Muscle layer of duodenum (tissue), 2 donors: ENCODE measurements at regions not wholly inside any gene's neighbourhood (a gene's known extent, or its start where the extent isn't known, plus 50 kb on each side); places are given as distances from the start of the nearest gene placed in this dataset.

ENCODE experiments used
- H3K27ac ChIP-seq: one replicate; pipeline ENCODE4 v1.7.0; 2013; ENCODE audit warnings: mild to moderate bottlenecking, low read length
- H3K27me3 ChIP-seq: one replicate; pipeline ENCODE4 v1.7.0; 2013; ENCODE audit warnings: low read depth, mild to moderate bottlenecking, control low read depth, low read length
- H3K36me3 ChIP-seq, 2 donors: one replicate each; pipeline ENCODE4 v1.7.0; 2013; ENCODE audit warnings: low read length in 2 of 2, control low read depth in 1 of 2, mild to moderate bottlenecking in 1 of 2; ENCODE audit not compliant: insufficient read depth in 2 of 2, control insufficient read depth in 1 of 2
- H3K4me1 ChIP-seq, 2 donors: one replicate each; pipeline ENCODE4 v1.7.0; 2013; ENCODE audit warnings: low read length in 2 of 2, mild to moderate bottlenecking in 2 of 2, control low read depth in 1 of 2, moderate library complexity in 1 of 2; ENCODE audit not compliant: insufficient read depth in 2 of 2, control insufficient read depth in 1 of 2
- H3K4me3 ChIP-seq, 2 donors: one replicate each; pipeline ENCODE4 v1.7.0; 2013; ENCODE audit warnings: low read length in 2 of 2, low read depth in 1 of 2, mild to moderate bottlenecking in 1 of 2
- H3K9me3 ChIP-seq, 2 donors: one replicate each; pipeline ENCODE4 v1.7.0; 2013; ENCODE audit warnings: low read length in 2 of 2, control low read depth in 1 of 2, mild to moderate bottlenecking in 1 of 2; ENCODE audit not compliant: control insufficient read depth in 1 of 2
- donor health status: healthy.

GRCh38 chr11:122487669-122488068 lies 167.9 kb upstream of the UBASH3B start:
- H3K36me3 ChIP-seq: no peaks in the 10 kb centered on the region
- no peaks in the 10 kb centered on the region for H3K27me3 ChIP-seq
- peaks cover 0 to 15% of the 10 kb centered on the region in 2 donors for H3K4me1 ChIP-seq
- no peak overlapping the region for H3K27ac ChIP-seq
- H3K4me3 ChIP-seq: no peak overlapping the region
- H3K9me3 ChIP-seq: peaks cover 0 to 3% of the 10 kb centered on the region in 2 donors

GRCh38 chr11:122486793-122487495 lies 168.6 kb upstream of the UBASH3B start:
- Histone ChIP-seq H3K4me3 (no peak overlapping the region), H3K4me1 (peaks cover 0 to 11% of the 10 kb centered on the region in 2 donors), H3K36me3 (no peaks in the 10 kb centered on the region), H3K9me3 (peaks cover 0 to 6% of the 10 kb centered on the region in 2 donors), H3K27me3 (no peaks in the 10 kb centered on the region), H3K27ac (no peak overlapping the region)

GRCh38 chr11:122478986-122479385 lies 176.5 kb upstream of the UBASH3B start:
- Histone ChIP-seq H3K36me3 (no peaks in the 10 kb centered on the region), H3K27me3 (no peaks in the 10 kb centered on the region), H3K4me3 (no peak overlapping the region), H3K9me3 (peaks cover 0 to 5% of the 10 kb centered on the region in 2 donors), H3K4me1 (no peaks in the 10 kb centered on the region), H3K27ac (no peak overlapping the region)

- H3K4me1 ChIP-seq: no peaks in the 10 kb centered on the region
- H3K27me3 ChIP-seq: no peaks in the 10 kb centered on the region
- no peak overlapping the region for H3K27ac ChIP-seq
- peaks cover 0 to 4% of the 10 kb centered on the region in 2 donors for H3K9me3 ChIP-seq
- no peaks in the 10 kb centered on the region for H3K36me3 ChIP-seq
- no peak overlapping the region for H3K4me3 ChIP-seq
These were observed 186.6 kb upstream of the UBASH3B start for GRCh38 chr11:122468965-122469364.

GRCh38 chr11:122463530-122463929 lies 192.0 kb upstream of the UBASH3B start:
- Histone ChIP-seq H3K4me3 (no peak overlapping the region), H3K27me3 (no peaks in the 10 kb centered on the region), H3K4me1 (no peaks in the 10 kb centered on the region), H3K9me3 (peaks cover 0 to 13% of the 10 kb centered on the region in 2 donors), H3K27ac (no peak overlapping the region), H3K36me3 (no peaks in the 10 kb centered on the region)

- peaks cover 0 to 14% of the 10 kb centered on the region in 2 donors for H3K9me3 ChIP-seq
- H3K4me1 ChIP-seq: no peaks in the 10 kb centered on the region
- H3K4me3 ChIP-seq: no peak overlapping the region
- H3K27ac ChIP-seq: no peak overlapping the region
- no peaks in the 10 kb centered on the region for H3K27me3 ChIP-seq
- no peaks in the 10 kb centered on the region for H3K36me3 ChIP-seq
These were observed 196.5 kb upstream of the UBASH3B start for GRCh38 chr11:122459064-122459463.

GRCh38 chr11:122453586-122453985 lies 201.9 kb upstream of the UBASH3B start:
- Histone ChIP-seq H3K9me3 (peaks cover 0 to 6% of the 10 kb centered on the region in 2 donors), H3K27me3 (no peaks in the 10 kb centered on the region), H3K4me1 (no peaks in the 10 kb centered on the region), H3K27ac (no peak overlapping the region), H3K36me3 (no peaks in the 10 kb centered on the region), H3K4me3 (no peak overlapping the region)

GRCh38 chr11:122451911-122452310 lies 203.6 kb upstream of the UBASH3B start:
- Histone ChIP-seq H3K27me3 (no peaks in the 10 kb centered on the region), H3K36me3 (no peaks in the 10 kb centered on the region), H3K4me3 (no peak overlapping the region), H3K4me1 (no peaks in the 10 kb centered on the region), H3K27ac (no peak overlapping the region), H3K9me3 (no peaks in the 10 kb centered on the region)

GRCh38 chr11:122441666-122442035 lies 213.9 kb upstream of the UBASH3B start:
- no peak overlapping the region for H3K27ac ChIP-seq
- no peaks in the 10 kb centered on the region for H3K27me3 ChIP-seq
- no peaks in the 10 kb centered on the region for H3K36me3 ChIP-seq
- peak overlapping the region in 1 of 2 donors; percentile 72 for H3K4me3 ChIP-seq
- peaks cover 5 to 7% of the 10 kb centered on the region in 2 donors for H3K4me1 ChIP-seq
- H3K9me3 ChIP-seq: no peaks in the 10 kb centered on the region

- Histone ChIP-seq H3K4me3 (peak overlapping the region; percentile 62 to 72), H3K36me3 (no peaks in the 10 kb centered on the region), H3K9me3 (no peaks in the 10 kb centered on the region), H3K27ac (no peak overlapping the region), H3K4me1 (peaks cover 5 to 7% of the 10 kb centered on the region in 2 donors), H3K27me3 (no peaks in the 10 kb centered on the region)
These were observed 214.5 kb upstream of the UBASH3B start for GRCh38 chr11:122440811-122441665.

- no peaks in the 10 kb centered on the region for H3K36me3 ChIP-seq
- no peaks in the 10 kb centered on the region for H3K27me3 ChIP-seq
- H3K4me1 ChIP-seq: peaks cover 5 to 7% of the 10 kb centered on the region in 2 donors
- H3K9me3 ChIP-seq: no peaks in the 10 kb centered on the region
- H3K4me3 ChIP-seq: peak overlapping the region; percentile 62 to 72
- peak overlapping the region; percentile 0 for H3K27ac ChIP-seq
These were observed 215.4 kb upstream of the UBASH3B start for GRCh38 chr11:122439866-122440810.
